ENCODE measurements at regions not wholly inside any gene's neighbourhood (a gene's known extent, or its start where the extent isn't known, plus 50 kb on each side); places are given as distances from the start of the nearest gene placed in this dataset.
"Not testable (repeated sequence)": the region's sequence is repeated elsewhere in the genome, so short reads cannot be mapped to it uniquely, and the experiment has no call there.

GRCh38 chrY:18919256-18919655, 145.7 kb upstream of the HSFY2 start:
- DNase-seq (ENCODE audit: low read depth): no peak

- DNase-seq (ENCODE audit: low read depth): no peak
Observed at GRCh38 chrY:18912846-18913245, 139.3 kb upstream of the HSFY2 start.

DNA sequence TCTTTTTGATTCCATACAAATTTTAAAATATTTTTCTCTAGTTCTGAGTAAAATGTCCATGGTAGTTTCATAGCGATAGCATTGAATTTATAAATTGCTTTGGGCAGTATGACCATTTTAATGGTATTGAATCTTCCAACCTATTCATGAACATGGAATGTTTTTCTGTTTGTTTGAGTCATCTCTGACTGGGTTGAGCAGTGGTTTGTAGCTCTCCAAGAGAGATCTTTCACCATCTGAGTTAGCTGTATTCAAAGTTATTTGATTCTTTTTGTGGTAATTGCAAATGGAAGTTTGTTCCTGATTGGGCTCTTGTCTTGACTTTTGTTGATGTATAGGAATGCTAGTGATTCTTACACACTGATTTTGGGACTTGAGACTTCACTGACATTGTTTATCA, 136.3 kb upstream of the HSFY2 start:
- peak; percentile 69 for DNase-seq (ENCODE audit: low read depth)

DNA sequence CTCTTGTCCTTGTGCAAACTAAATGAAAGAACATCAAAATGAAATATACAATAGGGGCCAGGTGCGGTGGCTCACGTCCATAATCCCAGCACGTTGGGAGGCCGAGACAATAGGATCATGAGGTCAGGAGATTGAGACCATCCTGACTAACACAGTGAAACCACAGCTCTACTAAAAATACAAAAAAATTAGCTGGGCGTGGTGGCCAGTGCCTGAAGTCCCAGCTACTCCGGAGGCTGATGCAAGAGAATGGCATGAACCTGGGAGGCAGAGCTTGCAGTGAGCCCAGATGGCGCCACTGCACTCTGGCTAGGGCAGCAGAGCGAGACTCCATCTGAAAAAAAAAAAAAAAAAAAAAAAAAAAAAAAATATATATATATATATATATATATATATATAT, 132.7 kb upstream of the HSFY2 start:
- DNase-seq (ENCODE audit: low read depth): peak; percentile 61

GRCh38 chrY:18904296-18904695, 130.8 kb upstream of the HSFY2 start:
- DNase-seq (ENCODE audit: low read depth): no peak

- DNase-seq (ENCODE audit: low read depth): no peak
Observed at GRCh38 chrY:18891994-18892393, 118.5 kb upstream of the HSFY2 start.

DNA sequence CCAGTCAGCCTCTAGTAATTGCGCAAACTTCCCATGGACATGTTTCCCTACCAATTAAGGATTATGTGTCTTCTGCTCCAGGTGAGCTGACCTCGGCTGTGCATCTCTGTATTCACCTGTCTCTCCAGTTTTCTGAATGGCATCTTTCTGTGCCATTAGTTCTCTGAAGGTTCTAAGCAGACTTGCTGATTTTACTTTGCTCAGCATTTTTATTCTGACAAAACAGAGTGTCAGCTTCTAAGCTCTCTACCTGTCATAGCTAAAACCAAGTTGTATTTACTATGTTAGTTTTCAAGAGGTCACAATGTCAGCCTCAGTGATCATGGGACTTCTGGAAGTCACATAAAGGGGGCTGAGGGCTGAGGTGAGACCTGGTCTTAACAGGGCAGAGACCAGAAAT, 116.0 kb upstream of the HSFY2 start:
- DNase-seq (ENCODE audit: low read depth): no peak

GRCh38 chrY:18884748-18885147, 111.2 kb upstream of the HSFY2 start:
- peak; percentile 48 for DNase-seq (ENCODE audit: low read depth)

DNA sequence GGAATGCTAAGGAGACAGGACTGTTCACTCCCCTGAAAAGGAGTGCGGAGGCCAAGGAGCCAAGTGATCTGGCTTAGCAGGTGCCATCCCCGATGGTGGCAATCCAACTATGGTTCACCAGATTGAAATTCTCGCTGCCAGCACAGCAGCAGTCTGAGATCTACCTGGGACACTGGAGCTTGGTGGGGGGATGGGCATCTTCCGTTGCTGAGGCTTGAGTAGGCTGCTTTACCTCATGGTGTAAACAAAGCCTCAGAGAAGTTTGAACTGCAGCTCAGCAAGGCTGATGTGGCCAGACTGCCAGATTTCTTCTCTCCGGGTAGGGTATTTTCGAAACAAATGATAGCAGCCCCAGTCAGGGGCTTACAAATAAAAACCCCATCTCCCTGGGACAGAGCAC, 95.6 kb upstream of the HSFY2 start:
- not testable (repeated sequence) for DNase-seq (ENCODE audit: low read depth)

GRCh38 chrY:18866887-18867551, 93.5 kb upstream of the HSFY2 start:
- not testable (repeated sequence) for DNase-seq (ENCODE audit: low read depth)

- DNase-seq (ENCODE audit: low read depth): not testable (repeated sequence)
Observed at GRCh38 chrY:18860856-18861255, 87.3 kb upstream of the HSFY2 start.

- DNase-seq (ENCODE audit: low read depth): not testable (repeated sequence)
Observed at GRCh38 chrY:18858484-18859191, 85.1 kb upstream of the HSFY2 start.

- not testable (repeated sequence) for DNase-seq (ENCODE audit: low read depth)
Observed at GRCh38 chrY:18855184-18855583, 81.6 kb upstream of the HSFY2 start.

GRCh38 chrY:18853323-18853722, 79.8 kb upstream of the HSFY2 start:
- DNase-seq (ENCODE audit: low read depth): not testable (repeated sequence)

DNA sequence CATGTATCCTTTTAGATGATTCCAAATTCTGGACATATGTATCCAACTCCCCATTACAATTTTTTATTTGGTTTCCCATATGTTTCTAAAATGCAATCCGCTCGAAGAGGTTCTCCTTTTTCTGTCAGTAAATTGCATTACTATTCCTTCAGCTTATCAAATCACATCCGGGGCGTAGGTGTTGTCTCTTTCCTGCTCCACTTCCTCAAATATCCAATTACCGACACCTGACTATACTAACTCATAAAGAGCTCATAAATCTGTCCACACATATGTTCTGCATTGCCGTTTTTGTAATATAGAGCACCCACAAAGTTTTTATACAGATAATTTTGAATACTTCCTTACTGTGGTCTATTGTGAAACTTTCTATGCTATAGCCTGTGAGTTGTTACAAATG, 63.1 kb upstream of the HSFY2 start:
- not testable (repeated sequence) for DNase-seq (ENCODE audit: low read depth)
